Skin epidermis (tissue), 12 donors: ENCODE measurements at regions not wholly inside any gene's neighbourhood (a gene's known extent, or its start where the extent isn't known, plus 50 kb on each side); places are given as distances from the start of the nearest gene placed in this dataset.

Experiments used
- H3K27ac ChIP-seq, 21 experiments: fragments of 200-600 bp; sonication (generic) in 11 of 21; one replicate each; pipeline ENCODE4 v1.5.0; 2020; ENCODE audit warnings: mild to moderate bottlenecking in 3 of 21, inconsistent platforms in 2 of 21, moderate library complexity in 2 of 21
- H3K4me3 ChIP-seq, 7 experiments: fragments of 200-600 bp; sonication (generic) in 2 of 7; one replicate each; pipeline ENCODE4 v1.5.0; 2020; ENCODE audit warnings: inconsistent platforms in 2 of 7, mild to moderate bottlenecking in 2 of 7, moderate library complexity in 1 of 7

DNA sequence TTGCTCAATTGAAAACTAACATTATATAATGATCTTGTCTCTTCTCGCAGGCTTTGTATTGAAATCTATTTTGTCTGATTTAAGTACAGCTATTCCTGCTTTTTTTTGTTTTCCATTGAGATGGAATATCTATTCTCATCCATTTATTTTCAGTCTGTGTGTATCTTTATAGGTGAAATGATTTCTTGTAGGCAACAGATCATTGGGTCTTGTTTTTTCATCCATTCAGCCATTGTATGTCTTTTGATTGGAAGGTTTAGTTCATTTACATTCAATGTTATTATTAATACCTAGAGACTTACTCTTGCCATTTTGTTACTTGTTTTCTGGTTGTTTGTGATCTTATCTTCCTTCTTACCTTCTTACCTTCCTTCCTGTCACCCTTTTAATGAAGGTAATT, 77.8 kb upstream of the TRPC6 start:
- H3K4me3 ChIP-seq = no peak overlapping the region
- H3K27ac ChIP-seq = no peak overlapping the region
